Endothelial cell of umbilical vein (primary cell): ENCODE measurements at regions not wholly inside any gene's neighbourhood (a gene's known extent, or its start where the extent isn't known, plus 50 kb on each side); places are given as distances from the start of the nearest gene placed in this dataset.

Experiments used
- BruUV-seq: library from RNA; stranded (reverse); fragments of 400-500 nt; replicated peaks from 2 replicates; lab custom pipeline; 2021; lab: Mats Ljungman, UMichigan
- CTCF ChIA-PET: fragments of 300-600, 350-600 bp; sonication (Branson Sonifier 250); formaldehyde crosslinking; loops from one replicate; lab custom pipeline; 2021; ENCODE audit warnings: antibody characterized with exemption, inconsistent platforms; lab: Charles Lee
- POLR2A ChIA-PET: fragments of 300-600, 350-600 bp; sonication (Branson Sonifier 250); formaldehyde crosslinking; loops from one replicate; lab custom pipeline; 2021; ENCODE audit warnings: antibody characterized with exemption, inconsistent platforms; lab: Charles Lee
- DNase-seq: peaks from one replicate; pipeline ENCODE4 v3.0.0-alpha.2; 2011; ENCODE audit warnings: low read depth, low spot score
- FAIRE-seq: peaks from 2 replicates; lab custom pipeline; 2011; peaks lifted over from hg19 to GRCh38; lab: Jason Lieb, UNC
- H2AFZ ChIP-seq: 2 replicates; pipeline ENCODE4 v1.6.0; 2012; ENCODE audit warnings: low read depth, low read length, control low read depth, inconsistent platforms
- H3K27ac ChIP-seq: 2 replicates; pipeline ENCODE4 v1.5.1; 2011; ENCODE audit warnings: low read depth, mild to moderate bottlenecking, control low read depth, low read length, moderate library complexity; ENCODE audit not compliant: insufficient read depth
- H3K27me3 ChIP-seq, 2 experiments: 2 replicates each; pipeline versions ENCODE4 v1.6.0 to v1.6.1; 2011; ENCODE audit warnings: low read length in 2 of 2, mixed read lengths in 1 of 2; ENCODE audit not compliant: control insufficient read depth in 2 of 2, insufficient read depth in 2 of 2
- H3K36me3 ChIP-seq, 2 experiments: 2 replicates in 1 of 2; 3 replicates in 1 of 2; pipeline ENCODE4 v1.5.1; 2011; ENCODE audit warnings: low read length in 2 of 2, mild to moderate bottlenecking in 1 of 2, moderate library complexity in 1 of 2; ENCODE audit not compliant: control insufficient read depth in 2 of 2, insufficient read depth in 2 of 2; ENCODE audit errors: extremely low read depth in 1 of 2
- H3K4me1 ChIP-seq: 3 replicates; pipeline ENCODE4 v1.5.1; 2011; ENCODE audit warnings: mild to moderate bottlenecking, low read length; ENCODE audit not compliant: control insufficient read depth, insufficient read depth; ENCODE audit errors: extremely low read depth
- H3K4me2 ChIP-seq: 2 replicates; pipeline ENCODE4 v1.6.1; 2011; ENCODE audit warnings: low read length, control low read depth, mixed read lengths; ENCODE audit not compliant: insufficient read depth
- H3K4me3 ChIP-seq, 3 experiments: fragments of 200-600 bp in 1 of 3; sonication (generic), shearing (Covaris generic) in 1 of 3; replicated peaks in 1 of 3; 2 replicates each; pipeline ENCODE4 v1.5.1; 2011 to 2016; ENCODE audit warnings: control low read depth in 3 of 3, low read length in 3 of 3, mild to moderate bottlenecking in 2 of 3, inconsistent platforms in 1 of 3, low read depth in 1 of 3, moderate library complexity in 1 of 3; ENCODE audit not compliant: insufficient read depth in 1 of 3
- H3K79me2 ChIP-seq: 2 replicates; pipeline ENCODE4 v1.6.0; 2012; ENCODE audit warnings: low read length, inconsistent platforms; ENCODE audit not compliant: control insufficient read depth, insufficient read depth
- H3K9ac ChIP-seq: replicated peaks from 2 replicates; pipeline ENCODE3; 2011; ENCODE audit warnings: low read length, control low read depth; ENCODE audit not compliant: insufficient read depth; ENCODE audit errors: extremely low read depth
- H3K9me1 ChIP-seq: replicated peaks from 3 replicates; pipeline ENCODE4 v1.6.0; 2011; ENCODE audit warnings: mild to moderate bottlenecking, low read length; ENCODE audit not compliant: control insufficient read depth, insufficient read depth; ENCODE audit errors: extremely low read depth
- H3K9me3 ChIP-seq: replicated peaks from 2 replicates; pipeline ENCODE4 v1.5.1; 2012; ENCODE audit warnings: low read length, inconsistent platforms; ENCODE audit not compliant: control insufficient read depth, insufficient read depth
- H4K20me1 ChIP-seq: replicated peaks from 2 replicates; pipeline ENCODE3; 2011; ENCODE audit warnings: mild to moderate bottlenecking, low read length; ENCODE audit not compliant: control insufficient read depth, insufficient read depth; ENCODE audit errors: extremely low read depth
- EZH2 ChIP-seq: IDR thresholded peaks from 2 replicates; pipeline ENCODE4 v1.6.1; 2012; ENCODE audit warnings: borderline replicate concordance, low read depth, mild to moderate bottlenecking, moderate library complexity, low read length, inconsistent platforms; ENCODE audit not compliant: severe bottlenecking
- FOS ChIP-seq: IDR thresholded peaks from 2 replicates; pipeline ENCODE4 v1.6.1; 2011; ENCODE audit warnings: mild to moderate bottlenecking, low read length, moderate library complexity, borderline replicate concordance; ENCODE audit not compliant: insufficient read depth
- GATA2 ChIP-seq: IDR thresholded peaks from 2 replicates; pipeline ENCODE4 v1.7.0; 2011; ENCODE audit warnings: low read depth, mild to moderate bottlenecking, moderate library complexity, mixed read lengths, low read length; ENCODE audit not compliant: insufficient read length, insufficient read depth
- JUN ChIP-seq: IDR thresholded peaks from 2 replicates; pipeline ENCODE4 v1.6.1; 2011; ENCODE audit warnings: borderline replicate concordance, low read depth; ENCODE audit not compliant: insufficient read length, insufficient read depth
- MYC ChIP-seq: IDR thresholded peaks from one replicate; pipeline ENCODE4 v1.6.1; 2011; ENCODE audit warnings: mild to moderate bottlenecking, low read depth, low read length
- POLR2A ChIP-seq: IDR thresholded peaks from 2 replicates; pipeline ENCODE4 v1.6.1; 2012; ENCODE audit warnings: low read depth, mild to moderate bottlenecking, control low read depth, low read length
- POLR2AphosphoS5 ChIP-seq: IDR thresholded peaks from 2 replicates; pipeline ENCODE4 v1.6.1; 2012; ENCODE audit warnings: low read depth, mild to moderate bottlenecking, control low read depth, low read length, moderate library complexity; ENCODE audit not compliant: insufficient read depth
- dilution Hi-C: fragments of 300-500 bp; cut with MboI; formaldehyde crosslinking; loops from one replicate; pipeline ENCODE4 v1.15.0; 2019; ENCODE audit warnings: low sequenced_read_pairs; ENCODE audit not compliant: extremely low pct_ligation_motif_present
- intact Hi-C: fragments of 100-400 bp; cut with micrococcal nuclease; formaldehyde crosslinking; loops from one replicate; pipeline ENCODE4 v1.10.0; 2022
- TF ChIP-seq, protein P1 (sequence below), 2 donors: IDR thresholded peaks; 1 replicate in 1 of 2; 2 replicates in 1 of 2; pipeline ENCODE4 v1.5.1; 2011; ENCODE audit warnings: low read length in 2 of 2, mild to moderate bottlenecking in 2 of 2, moderate library complexity in 2 of 2, control low read depth in 1 of 2, inconsistent platforms in 1 of 2, low read depth in 1 of 2; ENCODE audit not compliant: insufficient read depth in 1 of 2; ENCODE audit errors: extremely low read depth in 1 of 2
- TF ChIP-seq, protein P2 (sequence below): IDR thresholded peaks from 2 replicates; pipeline ENCODE4 v1.6.1; 2011; ENCODE audit not compliant: insufficient read depth, insufficient read length

DNA sequence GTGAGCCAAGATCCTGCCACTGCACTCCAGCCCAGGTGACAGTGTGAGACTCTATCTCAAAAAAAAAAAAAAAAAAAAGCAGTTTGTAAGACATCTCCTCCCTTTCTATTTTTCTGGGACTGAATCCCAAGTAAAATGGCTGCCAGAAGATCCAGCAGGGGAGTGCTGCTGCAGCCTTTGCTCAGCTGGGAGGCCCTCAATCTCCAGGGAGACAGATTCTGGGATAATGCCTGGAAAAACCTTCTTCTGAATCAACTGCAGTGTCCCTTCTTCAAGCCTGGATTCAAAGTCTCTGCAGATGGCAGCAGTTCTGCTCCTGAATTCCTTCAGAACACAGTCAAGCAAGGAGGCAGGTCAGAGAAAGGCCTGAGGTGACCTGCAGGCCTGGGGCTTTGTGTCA lies 191.0 kb upstream of the NRIP1 start:
- no peak for FAIRE-seq
- H3K79me2 ChIP-seq = no peaks in the 10 kb centered on the region
- POLR2A ChIA-PET = no interaction called here
- DNase-seq = no peak
- no peaks in the 10 kb centered on the region for H3K36me3 ChIP-seq
- H3K4me2 ChIP-seq = no peak overlapping the region
- H3K9me3 ChIP-seq = no peaks in the 10 kb centered on the region
- CTCF ChIA-PET = no interaction called here
- no peak overlapping the region for H3K9ac ChIP-seq
- intact Hi-C loops = no loop called here
- no peaks in the 10 kb centered on the region for H3K4me1 ChIP-seq
- no peaks in the 10 kb centered on the region for H3K27me3 ChIP-seq
- H3K9me1 ChIP-seq = no peaks in the 10 kb centered on the region
- dilution Hi-C loops = no loop called here
- H2AFZ ChIP-seq = no peak overlapping the region
- BruUV-seq = no TSS peak
- H3K4me3 ChIP-seq = no peak overlapping the region
- TF ChIP-seq JUN (no peak), GATA2 (no peak), EZH2 (no peak), MYC (no peak), FOS (no peak), POLR2AphosphoS5 (no peak), POLR2A (no peak)
- TF ChIP-seq, protein P1, sequence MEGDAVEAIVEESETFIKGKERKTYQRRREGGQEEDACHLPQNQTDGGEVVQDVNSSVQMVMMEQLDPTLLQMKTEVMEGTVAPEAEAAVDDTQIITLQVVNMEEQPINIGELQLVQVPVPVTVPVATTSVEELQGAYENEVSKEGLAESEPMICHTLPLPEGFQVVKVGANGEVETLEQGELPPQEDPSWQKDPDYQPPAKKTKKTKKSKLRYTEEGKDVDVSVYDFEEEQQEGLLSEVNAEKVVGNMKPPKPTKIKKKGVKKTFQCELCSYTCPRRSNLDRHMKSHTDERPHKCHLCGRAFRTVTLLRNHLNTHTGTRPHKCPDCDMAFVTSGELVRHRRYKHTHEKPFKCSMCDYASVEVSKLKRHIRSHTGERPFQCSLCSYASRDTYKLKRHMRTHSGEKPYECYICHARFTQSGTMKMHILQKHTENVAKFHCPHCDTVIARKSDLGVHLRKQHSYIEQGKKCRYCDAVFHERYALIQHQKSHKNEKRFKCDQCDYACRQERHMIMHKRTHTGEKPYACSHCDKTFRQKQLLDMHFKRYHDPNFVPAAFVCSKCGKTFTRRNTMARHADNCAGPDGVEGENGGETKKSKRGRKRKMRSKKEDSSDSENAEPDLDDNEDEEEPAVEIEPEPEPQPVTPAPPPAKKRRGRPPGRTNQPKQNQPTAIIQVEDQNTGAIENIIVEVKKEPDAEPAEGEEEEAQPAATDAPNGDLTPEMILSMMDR (IDR thresholded peaks at IDR 0.05; ENCODE audit: extremely low read depth in 1 of 2, insufficient read depth in 1 of 2, low read depth in 1 of 2, low read length in 2 of 2) = no peak
- TF ChIP-seq, protein P2, sequence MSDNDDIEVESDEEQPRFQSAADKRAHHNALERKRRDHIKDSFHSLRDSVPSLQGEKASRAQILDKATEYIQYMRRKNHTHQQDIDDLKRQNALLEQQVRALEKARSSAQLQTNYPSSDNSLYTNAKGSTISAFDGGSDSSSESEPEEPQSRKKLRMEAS = no peak
- H3K27ac ChIP-seq = no peak overlapping the region
- H4K20me1 ChIP-seq = no peaks in the 10 kb centered on the region
